GM12873 (cell line): ENCODE measurements at regions not wholly inside any gene's neighbourhood (a gene's known extent, or its start where the extent isn't known, plus 50 kb on each side); places are given as distances from the start of the nearest gene placed in this dataset.

Experiments used
- TF ChIP-seq, protein P1 (sequence below): IDR thresholded peaks from 2 replicates; pipeline ENCODE4 v1.5.1; 2012; ENCODE audit warnings: low read depth, mild to moderate bottlenecking, moderate library complexity, low read length, control low read depth; ENCODE audit not compliant: insufficient read depth; ENCODE audit errors: missing control alignments

DNA sequence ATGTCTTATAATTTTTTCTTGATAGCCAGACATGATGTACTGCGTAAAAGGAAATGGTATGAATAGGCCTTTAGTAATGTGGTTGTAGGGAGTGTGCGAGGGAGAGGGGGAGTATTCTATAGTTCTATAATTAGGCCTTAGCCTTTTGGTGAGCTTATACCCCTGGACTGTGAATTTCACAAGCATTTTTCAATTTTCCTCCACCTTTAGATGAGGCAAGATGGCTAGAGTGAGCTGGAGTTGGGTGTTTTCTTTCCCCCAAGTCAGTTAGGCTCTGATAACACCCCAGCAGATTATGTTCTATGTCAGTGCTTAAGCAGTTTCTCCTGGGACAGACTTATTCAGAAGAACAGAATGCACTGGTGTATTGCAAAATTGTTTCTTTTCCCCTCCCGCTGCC lies 210.2 kb upstream of the NPY2R start:
- TF ChIP-seq, protein P1, sequence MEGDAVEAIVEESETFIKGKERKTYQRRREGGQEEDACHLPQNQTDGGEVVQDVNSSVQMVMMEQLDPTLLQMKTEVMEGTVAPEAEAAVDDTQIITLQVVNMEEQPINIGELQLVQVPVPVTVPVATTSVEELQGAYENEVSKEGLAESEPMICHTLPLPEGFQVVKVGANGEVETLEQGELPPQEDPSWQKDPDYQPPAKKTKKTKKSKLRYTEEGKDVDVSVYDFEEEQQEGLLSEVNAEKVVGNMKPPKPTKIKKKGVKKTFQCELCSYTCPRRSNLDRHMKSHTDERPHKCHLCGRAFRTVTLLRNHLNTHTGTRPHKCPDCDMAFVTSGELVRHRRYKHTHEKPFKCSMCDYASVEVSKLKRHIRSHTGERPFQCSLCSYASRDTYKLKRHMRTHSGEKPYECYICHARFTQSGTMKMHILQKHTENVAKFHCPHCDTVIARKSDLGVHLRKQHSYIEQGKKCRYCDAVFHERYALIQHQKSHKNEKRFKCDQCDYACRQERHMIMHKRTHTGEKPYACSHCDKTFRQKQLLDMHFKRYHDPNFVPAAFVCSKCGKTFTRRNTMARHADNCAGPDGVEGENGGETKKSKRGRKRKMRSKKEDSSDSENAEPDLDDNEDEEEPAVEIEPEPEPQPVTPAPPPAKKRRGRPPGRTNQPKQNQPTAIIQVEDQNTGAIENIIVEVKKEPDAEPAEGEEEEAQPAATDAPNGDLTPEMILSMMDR: no peak

DNA sequence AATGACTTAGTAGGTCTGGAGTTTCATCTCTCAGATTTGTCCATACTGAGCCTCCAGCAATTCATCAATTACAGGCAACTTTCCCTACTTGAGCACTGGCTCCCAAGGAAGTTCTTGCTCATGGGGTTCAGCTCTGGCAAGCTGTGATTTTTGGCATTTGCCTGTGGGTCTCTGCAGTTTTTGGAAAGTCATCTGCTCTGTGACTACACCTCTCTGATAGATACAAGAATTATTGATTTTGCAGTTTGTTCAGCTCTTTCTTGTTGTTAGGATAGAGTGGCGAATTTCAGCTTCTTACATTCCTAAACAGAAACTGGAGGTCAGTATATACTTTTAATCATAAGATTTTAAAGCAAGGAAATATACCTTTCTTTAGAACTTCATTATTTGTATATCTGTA lies 209.7 kb upstream of the NPY2R start:
- TF ChIP-seq, protein P1: no peak

DNA sequence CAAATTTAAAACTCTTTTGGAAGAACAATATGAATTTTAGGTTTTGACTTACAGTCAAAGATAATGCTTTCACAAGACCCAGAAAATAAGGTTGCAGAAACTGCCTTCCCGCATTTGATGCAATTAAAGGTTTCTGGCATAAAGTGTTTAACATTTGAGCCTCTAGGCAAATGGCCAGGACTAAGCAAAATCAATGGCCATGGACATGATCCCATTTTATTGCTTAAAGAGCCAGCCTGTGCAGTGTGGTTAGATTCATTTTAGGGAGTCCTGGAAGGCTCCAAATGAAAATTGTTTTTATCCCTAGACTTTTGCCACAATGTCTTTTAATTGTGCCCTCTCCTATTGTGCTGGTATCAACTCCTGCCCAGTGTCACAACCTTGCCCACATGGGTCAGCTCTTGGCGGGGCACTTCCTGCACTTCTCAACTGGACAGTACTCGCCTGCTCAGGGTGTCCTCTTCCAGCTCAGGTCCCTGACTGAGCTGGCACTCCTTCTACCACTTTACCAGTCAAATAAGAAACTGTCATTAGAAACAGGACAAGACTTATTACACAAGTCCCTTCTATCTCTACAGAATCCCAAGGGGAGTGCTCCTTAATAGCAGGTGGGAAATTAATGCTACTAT lies 208.4 kb upstream of the NPY2R start:
- TF ChIP-seq, protein P1: no peak

DNA sequence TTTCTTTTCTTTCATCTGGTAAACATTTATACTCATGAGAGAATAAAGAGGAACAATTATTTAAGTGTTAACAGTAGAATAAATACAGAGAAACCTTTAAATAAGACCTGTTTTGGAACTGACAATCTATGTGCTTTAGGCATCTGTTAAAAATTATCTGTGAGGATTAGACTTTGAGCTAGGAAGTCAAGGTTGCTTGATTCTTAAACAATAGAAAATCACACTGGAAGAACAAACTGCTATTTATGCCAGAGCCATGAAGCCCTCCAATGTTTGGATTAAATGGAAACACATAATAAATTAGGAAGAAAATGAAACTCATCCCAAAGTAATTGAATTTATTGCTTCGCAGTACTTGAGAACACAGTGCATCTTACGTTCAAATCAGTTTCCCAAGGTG lies 207.2 kb upstream of the NPY2R start:
- TF ChIP-seq, protein P1: no peak

DNA sequence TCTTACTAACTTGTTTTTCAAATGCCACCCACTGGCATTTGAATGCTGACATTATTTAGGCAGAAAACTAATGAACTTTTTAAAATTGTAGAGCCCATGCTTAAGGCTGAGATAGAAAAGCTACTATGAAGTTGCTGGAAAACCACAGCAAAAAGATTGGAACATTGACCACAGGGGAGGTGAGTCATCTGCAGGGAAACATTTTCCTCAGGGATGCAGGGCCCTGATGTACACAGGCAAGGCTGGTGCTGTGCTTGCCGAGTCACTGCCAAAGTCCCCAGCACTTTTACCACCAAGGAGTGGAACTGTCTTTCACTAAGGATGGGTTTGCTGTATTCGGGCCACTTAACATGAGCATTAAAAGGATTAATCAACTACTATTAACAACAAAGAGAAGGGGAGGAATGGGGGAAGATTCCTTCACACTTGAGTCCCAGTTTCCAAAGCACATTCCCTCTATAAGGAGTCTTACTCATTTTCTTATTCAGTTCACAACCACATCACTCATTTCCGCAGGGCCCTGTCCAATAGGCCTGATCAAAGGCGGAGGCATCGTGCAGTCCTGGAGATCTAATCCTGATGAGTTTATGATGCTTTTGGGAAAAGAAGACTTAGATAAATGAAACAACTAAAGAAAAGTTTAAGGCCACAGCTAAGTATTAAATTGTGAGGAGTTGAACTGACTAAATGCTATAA lies 202.9 kb upstream of the NPY2R start:
- TF ChIP-seq, protein P1: no peak

DNA sequence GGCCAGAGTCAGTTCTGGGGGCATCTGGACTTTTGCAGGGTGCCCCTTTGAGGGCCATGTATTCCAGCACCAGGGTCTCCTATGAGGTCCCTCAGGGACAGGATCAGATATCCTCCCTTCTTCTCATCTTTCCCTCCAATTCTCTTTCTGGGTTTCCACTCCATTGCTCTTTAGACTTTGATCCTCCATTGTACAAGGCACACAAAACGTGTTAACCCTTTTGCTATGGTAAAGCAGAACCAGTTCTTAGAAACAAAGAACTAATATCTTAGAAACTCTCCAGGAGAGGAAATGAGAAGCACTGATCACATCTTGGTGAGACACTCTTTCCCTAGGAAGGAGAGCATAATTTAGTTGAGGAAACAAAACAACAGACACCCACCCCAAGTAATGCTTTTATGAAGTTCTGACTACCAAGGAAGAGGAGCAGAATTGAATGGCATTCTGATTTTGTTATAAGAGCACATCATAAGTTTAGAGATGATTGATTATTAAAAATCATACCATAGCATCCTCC lies 200.7 kb upstream of the NPY2R start:
- TF ChIP-seq, protein P1: no peak

DNA sequence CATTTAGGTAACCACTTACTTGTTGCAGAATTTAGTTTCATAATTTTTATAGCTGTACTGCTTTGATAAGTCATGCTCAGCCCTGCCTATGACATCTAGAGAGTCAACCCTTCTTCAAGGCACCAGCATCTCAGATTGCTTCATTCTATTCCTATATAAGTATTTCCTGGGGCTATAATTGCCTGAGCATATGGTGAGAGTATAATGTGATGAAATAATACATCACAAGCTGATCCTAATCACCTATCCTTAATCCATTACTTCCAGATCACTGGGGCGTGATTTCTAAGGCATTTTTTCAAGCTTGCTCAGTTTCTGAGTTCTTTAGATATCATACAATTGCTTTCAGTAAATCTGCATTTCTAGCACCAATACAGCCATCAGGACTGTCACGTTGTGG lies 200.0 kb upstream of the NPY2R start:
- TF ChIP-seq, protein P1: no peak
